IPS-NIHi7 (cell line): ENCODE measurements at regions not wholly inside any gene's neighbourhood (a gene's known extent, or its start where the extent isn't known, plus 50 kb on each side); places are given as distances from the start of the nearest gene placed in this dataset.
"Not testable (repeated sequence)": the region's sequence is repeated elsewhere in the genome, so short reads cannot be mapped to it uniquely, and the experiment has no call there.

Experiments used
- DNase-seq: peaks from one replicate; pipeline ENCODE4 v3.0.0; 2012; ENCODE audit warnings: mixed read lengths; ENCODE audit errors: extremely low spot score

GRCh38 chr3:8420612-8421011 is 81.0 kb upstream of the LMCD1 start:
- no peak for DNase-seq

- DNase-seq, result no peak
Measured at GRCh38 chr3:8421267-8421666, 80.4 kb upstream of the LMCD1 start.

GRCh38 chr3:8421711-8422110 is 79.9 kb upstream of the LMCD1 start:
- DNase-seq, result no peak

- no peak for DNase-seq
Measured at GRCh38 chr3:8423307-8423706, 78.3 kb upstream of the LMCD1 start.

GRCh38 chr3:8424281-8424680 is 77.3 kb upstream of the LMCD1 start:
- no peak for DNase-seq

GRCh38 chr3:8436661-8437287 is 64.8 kb upstream of the LMCD1 start:
- no peak for DNase-seq

GRCh38 chr3:8438507-8439079 is 63.0 kb upstream of the LMCD1 start:
- no peak for DNase-seq

- DNase-seq, result not testable (repeated sequence)
Measured at GRCh38 chr3:8440142-8440541, 61.5 kb upstream of the LMCD1 start.

- peak; percentile 82 for DNase-seq
Measured at GRCh38 chr3:8441969-8442559, 59.6 kb upstream of the LMCD1 start.

GRCh38 chr3:8442993-8443650 is 58.5 kb upstream of the LMCD1 start:
- DNase-seq, result no peak

- DNase-seq, result peak; percentile 66
Measured at GRCh38 chr3:8443829-8444791, 57.5 kb upstream of the LMCD1 start.

GRCh38 chr3:8444883-8445282 is 56.7 kb upstream of the LMCD1 start:
- no peak for DNase-seq

- no peak for DNase-seq
Measured at GRCh38 chr3:8445861-8446260, 55.8 kb upstream of the LMCD1 start.

- DNase-seq, result no peak
Measured at GRCh38 chr3:8446845-8447244, 54.8 kb upstream of the LMCD1 start.

GRCh38 chr3:8450618-8451017 is 51.0 kb upstream of the LMCD1 start:
- no peak for DNase-seq

GRCh38 chr3:8451696-8452095 is 49.9 kb upstream of the LMCD1 start:
- no peak for DNase-seq
